ENCODE measurements at regions not wholly inside any gene's neighbourhood (a gene's known extent, or its start where the extent isn't known, plus 50 kb on each side); places are given as distances from the start of the nearest gene placed in this dataset.

GRCh38 chr12:107503129-107503855 lies 182.3 kb upstream of the PWP1 start:
- H3K27me3 ChIP-seq (ENCODE audit: insufficient read depth, low read length): no peaks in the 10 kb centered on the region
- TF ChIP-seq EZH2 (IDR thresholded peaks at IDR 0.05; ENCODE audit: borderline replicate concordance, low read length) (no peak), CTCF (IDR thresholded peaks at IDR 0.05; ENCODE audit: low read length) (no peak)
- H3K36me3 ChIP-seq (ENCODE audit: insufficient read depth, low read length): no peaks in the 10 kb centered on the region
- no peak overlapping the region for H3K27ac ChIP-seq (ENCODE audit: low read depth, low read length, poor library complexity, severe bottlenecking)
- no peaks in the 10 kb centered on the region for H4K20me1 ChIP-seq (ENCODE audit: insufficient read depth, low read length)
- no peaks in the 10 kb centered on the region for H3K4me1 ChIP-seq (ENCODE audit: insufficient read depth, low read length, severe bottlenecking)
- no peaks in the 10 kb centered on the region for H3F3A ChIP-seq (ENCODE audit: insufficient read depth, low read length)
- no peaks in the 10 kb centered on the region for H3K9me2 ChIP-seq (ENCODE audit: low read depth, low read length)
- H3K79me2 ChIP-seq (ENCODE audit: insufficient read depth, low read length): no peaks in the 10 kb centered on the region
- no peak overlapping the region for H3K4me3 ChIP-seq (ENCODE audit: low read depth, low read length, poor library complexity, severe bottlenecking)
- H2AFZ ChIP-seq (ENCODE audit: low read length): no peak overlapping the region
- H3K9ac ChIP-seq (ENCODE audit: low read length): no peak overlapping the region
- no peaks in the 10 kb centered on the region for H3K9me3 ChIP-seq (ENCODE audit: low read length)
- H3K4me2 ChIP-seq (ENCODE audit: low read length): no peak overlapping the region

- Histone ChIP-seq H2AFZ (ENCODE audit: low read length) (no peak overlapping the region), H3K9me2 (ENCODE audit: low read depth, low read length) (no peaks in the 10 kb centered on the region), H4K20me1 (ENCODE audit: insufficient read depth, low read length) (no peaks in the 10 kb centered on the region), H3F3A (ENCODE audit: insufficient read depth, low read length) (no peaks in the 10 kb centered on the region), H3K9me3 (ENCODE audit: low read length) (no peaks in the 10 kb centered on the region), H3K36me3 (ENCODE audit: insufficient read depth, low read length) (no peaks in the 10 kb centered on the region), H3K79me2 (ENCODE audit: insufficient read depth, low read length) (no peaks in the 10 kb centered on the region), H3K4me2 (ENCODE audit: low read length) (no peak overlapping the region), H3K9ac (ENCODE audit: low read length) (no peak overlapping the region), H3K27me3 (ENCODE audit: insufficient read depth, low read length) (no peaks in the 10 kb centered on the region), H3K27ac (ENCODE audit: low read depth, low read length, poor library complexity, severe bottlenecking) (no peak overlapping the region), H3K4me1 (ENCODE audit: insufficient read depth, low read length, severe bottlenecking) (no peaks in the 10 kb centered on the region), H3K4me3 (ENCODE audit: low read depth, low read length, poor library complexity, severe bottlenecking) (no peak overlapping the region)
- TF ChIP-seq CTCF (IDR thresholded peaks at IDR 0.05; ENCODE audit: low read length) (no peak), EZH2 (IDR thresholded peaks at IDR 0.05; ENCODE audit: borderline replicate concordance, low read length) (no peak)
Observed at GRCh38 chr12:107503887-107504885, 181.4 kb upstream of the PWP1 start.

- H2AFZ ChIP-seq (ENCODE audit: low read length): no peak overlapping the region
Observed at GRCh38 chr12:107509421-107509820, 176.2 kb upstream of the PWP1 start.

More at GRCh38 chr12:107509421-107509820, 176.2 kb upstream of the PWP1 start:
- Histone ChIP-seq H3K9me3 (ENCODE audit: low read length) (no peaks in the 10 kb centered on the region), H3K36me3 (ENCODE audit: insufficient read depth, low read length) (no peaks in the 10 kb centered on the region), H3K27ac (ENCODE audit: low read depth, low read length, poor library complexity, severe bottlenecking) (no peak overlapping the region), H3F3A (ENCODE audit: insufficient read depth, low read length) (no peaks in the 10 kb centered on the region), H3K9ac (ENCODE audit: low read length) (no peak overlapping the region), H3K4me2 (ENCODE audit: low read length) (no peak overlapping the region), H3K4me1 (ENCODE audit: insufficient read depth, low read length, severe bottlenecking) (no peaks in the 10 kb centered on the region), H3K79me2 (ENCODE audit: insufficient read depth, low read length) (no peaks in the 10 kb centered on the region), H3K4me3 (ENCODE audit: low read depth, low read length, poor library complexity, severe bottlenecking) (no peak overlapping the region), H4K20me1 (ENCODE audit: insufficient read depth, low read length) (no peaks in the 10 kb centered on the region), H3K9me2 (ENCODE audit: low read depth, low read length) (no peaks in the 10 kb centered on the region), H3K27me3 (ENCODE audit: insufficient read depth, low read length) (no peaks in the 10 kb centered on the region)
- no peak for TF ChIP-seq CTCF (IDR thresholded peaks at IDR 0.05; ENCODE audit: low read length)
- no peak for TF ChIP-seq EZH2 (IDR thresholded peaks at IDR 0.05; ENCODE audit: borderline replicate concordance, low read length)

Measured in OCI-LY1 (cell line).